CD8-positive, alpha-beta memory T cell (primary cell): ENCODE measurements at regions not wholly inside any gene's neighbourhood (a gene's known extent, or its start where the extent isn't known, plus 50 kb on each side); places are given as distances from the start of the nearest gene placed in this dataset.

Experiments used
- CTCF ChIA-PET: fragments of 350-600 bp; sonication (Branson Sonifier 250); formaldehyde crosslinking; loops from one replicate; lab custom pipeline; 2021; ENCODE audit warnings: antibody characterized with exemption; lab: Charles Lee
- POLR2A ChIA-PET: fragments of 350-600 bp; sonication (Branson Sonifier 250); formaldehyde crosslinking; loops from one replicate; lab custom pipeline; 2021; ENCODE audit warnings: antibody characterized with exemption; lab: Charles Lee
- DNase-seq, 5 donors: peaks; one replicate each; pipeline versions ENCODE4 v3.0.0 to v3.0.0-alpha.2; 2020 to 2022; ENCODE audit warnings: mixed read lengths in 1 of 5
- H3K27ac ChIP-seq: one replicate; pipeline ENCODE4 v1.7.0; 2013; ENCODE audit warnings: low read depth, mild to moderate bottlenecking, low read length, moderate library complexity
- H3K27me3 ChIP-seq: 2 replicates; pipeline ENCODE4 v1.7.0; 2013; ENCODE audit warnings: low read length, mild to moderate bottlenecking; ENCODE audit not compliant: insufficient read depth, poor library complexity, severe bottlenecking
- H3K36me3 ChIP-seq: 2 replicates; pipeline ENCODE4 v1.7.0; 2013; ENCODE audit warnings: mild to moderate bottlenecking, low read length, moderate library complexity; ENCODE audit not compliant: insufficient read depth
- H3K4me1 ChIP-seq: 2 replicates; pipeline ENCODE4 v1.7.0; 2013; ENCODE audit warnings: mild to moderate bottlenecking, low read length, moderate library complexity; ENCODE audit not compliant: insufficient read depth
- H3K4me3 ChIP-seq: 2 replicates; pipeline ENCODE4 v1.7.0; 2013; ENCODE audit warnings: mild to moderate bottlenecking, low read length
- H3K9me3 ChIP-seq: 2 replicates; pipeline ENCODE4 v1.7.0; 2013; ENCODE audit warnings: mild to moderate bottlenecking, low read length
- H3K27ac Mint-ChIP-seq, 8 donors: one replicate each; pipeline ENCODE4 v1.8.0; 2020 to 2021; ENCODE audit warnings: mixed read lengths in 8 of 8, mild to moderate bottlenecking in 6 of 8, inconsistent platforms in 3 of 8, moderate library complexity in 3 of 8
- H3K27me3 Mint-ChIP-seq, 2 donors: one replicate each; pipeline ENCODE4 v1.8.0; 2020 to 2021; ENCODE audit warnings: mixed read lengths in 2 of 2, mild to moderate bottlenecking in 1 of 2, moderate library complexity in 1 of 2
- H3K36me3 Mint-ChIP-seq, 3 donors: one replicate each; pipeline ENCODE4 v1.8.0; 2020 to 2021; ENCODE audit warnings: mixed read lengths in 3 of 3, inconsistent platforms in 1 of 3, mild to moderate bottlenecking in 1 of 3
- H3K4me1 Mint-ChIP-seq, 3 donors: one replicate each; pipeline ENCODE4 v1.8.0; 2020 to 2021; ENCODE audit warnings: mixed read lengths in 3 of 3, inconsistent platforms in 1 of 3, mild to moderate bottlenecking in 1 of 3
- H3K4me3 Mint-ChIP-seq, 7 donors: one replicate each; pipeline ENCODE4 v1.8.0; 2020 to 2021; ENCODE audit warnings: mixed read lengths in 7 of 7, mild to moderate bottlenecking in 6 of 7, moderate library complexity in 4 of 7, inconsistent platforms in 2 of 7
- H3K9me3 Mint-ChIP-seq, 5 donors: one replicate each; pipeline ENCODE4 v1.8.0; 2020 to 2022; ENCODE audit warnings: mixed read lengths in 5 of 5, mild to moderate bottlenecking in 3 of 5, moderate library complexity in 2 of 5, inconsistent platforms in 1 of 5

DNA sequence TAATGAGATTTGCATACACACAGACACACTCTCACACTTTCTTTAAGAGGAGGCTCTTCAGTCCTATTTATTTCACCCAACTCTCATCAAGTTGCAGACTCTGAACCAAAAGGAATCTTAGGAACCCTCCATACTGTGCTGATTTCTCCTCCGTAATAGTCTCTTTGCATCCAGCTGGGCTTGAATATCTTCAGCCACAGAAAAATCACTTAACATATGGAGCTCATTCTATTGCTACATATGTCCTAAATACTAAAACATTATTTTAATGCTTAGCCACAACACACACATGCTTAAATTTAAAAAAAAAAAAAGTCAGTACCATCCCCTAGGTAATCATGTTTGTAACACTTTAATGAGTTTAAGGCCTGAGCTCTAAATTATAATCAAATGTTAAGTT lies 287.5 kb upstream of the CNTN6 start:
- CTCF ChIA-PET, result no interaction called here
- no peak overlapping the region for H3K4me3 Mint-ChIP-seq

DNA sequence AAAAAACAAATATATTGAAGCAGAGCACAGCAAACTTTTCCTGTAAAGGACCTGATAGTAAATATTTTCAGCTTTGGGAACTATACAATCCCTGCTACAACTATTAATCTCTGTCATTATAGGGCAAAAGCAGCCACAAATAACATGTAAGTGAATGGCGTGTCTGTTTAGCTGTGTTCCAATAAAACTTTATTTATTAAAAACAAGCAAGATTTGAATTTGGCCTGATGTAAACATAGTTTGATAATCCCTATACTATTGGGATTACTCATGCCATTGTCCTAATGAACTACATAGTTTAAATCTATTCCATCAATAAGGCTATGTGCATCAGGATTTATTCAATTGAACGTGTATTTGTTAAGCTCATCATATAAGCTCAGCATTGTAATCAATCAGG lies 286.8 kb upstream of the CNTN6 start:
- Histone ChIP-seq H3K27me3 (no peaks in the 10 kb centered on the region), H3K4me3 (no peak overlapping the region), H3K27ac (no peak overlapping the region), H3K9me3 (no peaks in the 10 kb centered on the region), H3K36me3 (no peaks in the 10 kb centered on the region), H3K4me1 (no peaks in the 10 kb centered on the region)
- Mint-ChIP-seq H3K36me3 (no peaks in the 10 kb centered on the region), H3K27ac (no peak overlapping the region), H3K27me3 (no peaks in the 10 kb centered on the region), H3K9me3 (peaks cover 2 to 10% (median 8%) of the 10 kb centered on the region in 5 donors), H3K4me3 (no peak overlapping the region), H3K4me1 (no peaks in the 10 kb centered on the region)
- no peak for DNase-seq
- POLR2A ChIA-PET, result no interaction called here
- CTCF ChIA-PET, result no interaction called here

More for the DNA sequence above, 287.5 kb upstream of the CNTN6 start:
- Histone ChIP-seq H3K4me3 (no peak overlapping the region), H3K27me3 (no peaks in the 10 kb centered on the region), H3K9me3 (no peaks in the 10 kb centered on the region), H3K4me1 (no peaks in the 10 kb centered on the region), H3K27ac (no peak overlapping the region), H3K36me3 (no peaks in the 10 kb centered on the region)
- POLR2A ChIA-PET, result no interaction called here
- no peaks in the 10 kb centered on the region for H3K4me1 Mint-ChIP-seq
- no peaks in the 10 kb centered on the region for H3K27me3 Mint-ChIP-seq
- H3K27ac Mint-ChIP-seq, result no peak overlapping the region
- no peaks in the 10 kb centered on the region for H3K36me3 Mint-ChIP-seq
- H3K9me3 Mint-ChIP-seq, result peaks cover 2 to 10% (median 8%) of the 10 kb centered on the region in 5 donors
- DNase-seq, result no peak

DNA sequence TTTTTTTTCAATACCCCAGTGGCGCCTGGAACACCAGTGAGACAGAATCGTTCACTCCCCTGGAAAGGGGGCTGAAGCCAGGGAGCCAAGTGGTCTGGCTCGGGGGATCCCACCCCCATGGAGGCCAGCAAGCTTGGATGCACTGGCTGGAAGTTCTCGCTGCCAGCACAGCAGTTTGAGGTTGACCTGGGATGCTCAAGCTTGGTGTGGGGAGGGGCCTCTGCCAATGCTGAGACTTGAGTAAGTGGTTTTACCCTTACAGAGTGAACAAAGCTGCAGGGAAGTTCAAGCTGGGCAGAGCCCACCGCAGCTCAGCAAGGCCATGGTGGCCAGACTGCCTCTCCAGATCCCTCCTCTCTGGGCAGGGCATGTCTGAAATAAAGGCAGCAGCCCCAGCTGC lies 276.2 kb upstream of the CNTN6 start:
- Mint-ChIP-seq H3K9me3 (peaks cover 0 to 20% (median 6%) of the 10 kb centered on the region in 5 donors), H3K27ac (no peak overlapping the region), H3K27me3 (no peaks in the 10 kb centered on the region)

DNA sequence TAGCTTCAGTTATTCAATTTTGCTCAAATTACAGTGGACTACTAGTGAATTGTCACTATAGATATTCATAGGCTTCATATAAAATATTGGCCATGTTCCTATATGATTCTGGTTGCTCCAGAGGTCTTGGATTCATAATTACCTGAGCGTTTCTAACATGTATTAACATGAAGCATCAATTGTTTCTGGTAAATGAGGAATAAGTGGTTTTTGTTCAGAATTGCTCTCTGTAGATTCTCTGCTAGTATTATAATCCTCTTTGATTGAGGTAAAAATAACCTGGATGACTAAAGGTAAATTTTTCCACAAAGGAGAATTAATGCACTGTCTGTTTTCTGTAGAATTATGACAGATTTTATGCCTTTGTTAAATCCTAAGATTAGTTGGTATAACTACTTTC lies 258.1 kb upstream of the CNTN6 start:
- peaks cover under 1 to 16% (median 7%) of the 10 kb centered on the region in 5 donors for H3K9me3 Mint-ChIP-seq
- Histone ChIP-seq H3K4me3 (no peak overlapping the region), H3K27ac (no peak overlapping the region), H3K9me3 (no peaks in the 10 kb centered on the region), H3K4me1 (no peaks in the 10 kb centered on the region), H3K36me3 (no peaks in the 10 kb centered on the region), H3K27me3 (no peaks in the 10 kb centered on the region)
- no peaks in the 10 kb centered on the region for H3K27me3 Mint-ChIP-seq
- POLR2A ChIA-PET, result no interaction called here
- H3K4me3 Mint-ChIP-seq, result no peak overlapping the region
- H3K4me1 Mint-ChIP-seq, result no peaks in the 10 kb centered on the region
- no peaks in the 10 kb centered on the region for H3K36me3 Mint-ChIP-seq
- CTCF ChIA-PET, result no interaction called here
- H3K27ac Mint-ChIP-seq, result no peak overlapping the region
- no peak for DNase-seq

More for the DNA sequence above, 276.2 kb upstream of the CNTN6 start:
- POLR2A ChIA-PET, result no interaction called here
- no peaks in the 10 kb centered on the region for H3K4me1 ChIP-seq
- no peaks in the 10 kb centered on the region for H3K9me3 ChIP-seq
- no peaks in the 10 kb centered on the region for H3K4me1 Mint-ChIP-seq
- no peaks in the 10 kb centered on the region for H3K27me3 ChIP-seq
- H3K4me3 Mint-ChIP-seq, result no peak overlapping the region
- DNase-seq, result no peak
- no peak overlapping the region for H3K27ac ChIP-seq
- CTCF ChIA-PET, result no interaction called here
- H3K36me3 ChIP-seq, result no peaks in the 10 kb centered on the region
- no peak overlapping the region for H3K4me3 ChIP-seq
- no peaks in the 10 kb centered on the region for H3K36me3 Mint-ChIP-seq

DNA sequence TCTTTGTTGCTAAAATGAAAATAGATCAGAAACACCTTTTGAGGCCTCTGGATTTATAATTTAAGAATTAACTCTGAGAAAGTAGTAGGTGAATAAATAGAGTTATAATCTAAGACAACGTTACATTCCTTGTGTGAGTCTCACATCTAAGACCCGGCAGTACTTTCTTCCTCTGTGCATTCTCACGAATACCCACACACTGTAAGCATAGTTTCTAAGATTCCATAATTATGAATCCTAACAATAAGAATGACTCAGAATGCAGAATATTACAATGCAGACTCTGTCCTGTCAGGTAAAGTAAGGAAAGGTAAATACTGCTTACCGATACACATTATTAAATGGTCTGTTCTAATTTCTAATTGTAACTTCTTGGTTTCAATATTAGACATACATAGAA lies 257.7 kb upstream of the CNTN6 start:
- Histone ChIP-seq H3K4me1 (no peaks in the 10 kb centered on the region), H3K4me3 (no peak overlapping the region), H3K9me3 (no peaks in the 10 kb centered on the region), H3K27me3 (no peaks in the 10 kb centered on the region), H3K27ac (no peak overlapping the region), H3K36me3 (no peaks in the 10 kb centered on the region)
- no peaks in the 10 kb centered on the region for H3K4me1 Mint-ChIP-seq
- ChIA-PET POLR2A (no interaction called here), CTCF (no interaction called here)
- no peak overlapping the region for H3K4me3 Mint-ChIP-seq
- H3K36me3 Mint-ChIP-seq, result no peaks in the 10 kb centered on the region
- no peaks in the 10 kb centered on the region for H3K27me3 Mint-ChIP-seq
- H3K9me3 Mint-ChIP-seq, result peaks cover 0 to 16% (median 8%) of the 10 kb centered on the region in 5 donors
- DNase-seq, result no peak
- no peak overlapping the region for H3K27ac Mint-ChIP-seq

DNA sequence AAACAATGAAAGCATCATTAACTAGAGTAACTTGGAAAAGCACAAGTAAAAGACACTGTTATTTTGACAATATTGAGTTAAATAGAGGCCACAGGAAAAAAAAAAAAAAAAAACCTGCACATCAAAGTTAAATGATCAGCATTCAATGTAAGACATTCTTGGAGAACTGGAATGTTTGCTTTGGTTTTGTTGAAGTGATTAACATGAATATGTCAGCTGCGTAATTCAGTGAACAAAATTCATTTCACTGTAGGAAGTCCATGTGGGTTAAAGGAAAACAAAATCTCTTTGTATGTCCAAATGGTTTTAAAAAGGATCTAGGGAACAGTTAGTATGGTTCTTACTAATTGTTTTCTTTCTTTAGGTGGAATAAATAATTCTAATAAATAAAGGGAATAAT lies 252.8 kb upstream of the CNTN6 start:
- no peaks in the 10 kb centered on the region for H3K27me3 ChIP-seq
- Mint-ChIP-seq H3K4me3 (no peak overlapping the region), H3K36me3 (no peaks in the 10 kb centered on the region), H3K4me1 (no peaks in the 10 kb centered on the region), H3K27me3 (no peaks in the 10 kb centered on the region), H3K27ac (no peak overlapping the region), H3K9me3 (peaks cover 0 to 18% (median 1%) of the 10 kb centered on the region in 5 donors)
- no peak overlapping the region for H3K4me3 ChIP-seq
- POLR2A ChIA-PET, result no interaction called here
- H3K9me3 ChIP-seq, result no peaks in the 10 kb centered on the region
- DNase-seq, result no peak
- H3K4me1 ChIP-seq, result no peaks in the 10 kb centered on the region
- H3K27ac ChIP-seq, result no peak overlapping the region
- CTCF ChIA-PET, result no interaction called here
- no peaks in the 10 kb centered on the region for H3K36me3 ChIP-seq

DNA sequence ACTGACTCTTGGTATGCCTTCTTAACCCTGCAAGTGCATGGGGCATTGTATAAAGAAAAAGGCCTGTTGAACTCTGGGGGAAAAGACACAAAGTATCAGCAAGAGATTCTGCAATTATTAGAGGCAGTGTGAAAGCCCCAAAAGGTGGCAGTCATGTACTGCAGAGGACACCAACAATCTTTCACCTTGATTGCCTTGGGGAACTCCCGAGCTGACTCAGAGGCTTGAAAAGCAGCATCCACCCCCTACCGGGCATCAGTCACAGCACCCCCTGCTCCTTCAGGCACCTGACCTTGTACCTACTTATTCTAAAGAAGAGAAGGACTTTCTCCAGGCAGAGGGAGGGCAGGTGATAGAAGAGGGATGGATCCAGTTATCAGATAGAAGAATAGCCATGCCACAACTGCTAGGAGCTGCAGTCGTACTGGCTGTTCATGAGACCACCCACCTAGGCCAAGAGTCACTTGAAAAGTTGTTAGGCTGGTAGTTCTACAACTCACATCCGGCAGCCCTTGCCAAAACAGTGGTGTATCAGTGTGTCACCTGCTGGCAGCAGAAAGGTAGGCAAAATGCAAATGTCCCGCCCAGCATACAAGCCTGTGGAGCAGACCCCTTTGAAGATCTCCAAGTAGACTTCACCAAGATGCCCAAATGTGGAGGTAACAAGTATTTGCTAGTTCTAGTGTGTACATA lies 241.6 kb upstream of the CNTN6 start:
- H3K36me3 ChIP-seq, result no peaks in the 10 kb centered on the region
- H3K4me3 ChIP-seq, result no peak overlapping the region
- H3K36me3 Mint-ChIP-seq, result no peaks in the 10 kb centered on the region
- H3K9me3 Mint-ChIP-seq, result peaks cover 6 to 21% (median 11%) of the 10 kb centered on the region in 5 donors
- no peak for DNase-seq
- no peak overlapping the region for H3K4me3 Mint-ChIP-seq
- H3K27me3 ChIP-seq, result no peaks in the 10 kb centered on the region
- peaks cover 0 to 2% of the 10 kb centered on the region in 2 donors for H3K27me3 Mint-ChIP-seq
- POLR2A ChIA-PET, result no interaction called here
- no peaks in the 10 kb centered on the region for H3K4me1 ChIP-seq
- no peaks in the 10 kb centered on the region for H3K9me3 ChIP-seq
- no peak overlapping the region for H3K27ac ChIP-seq
- CTCF ChIA-PET, result no interaction called here
- H3K27ac Mint-ChIP-seq, result no peak overlapping the region
- no peaks in the 10 kb centered on the region for H3K4me1 Mint-ChIP-seq

DNA sequence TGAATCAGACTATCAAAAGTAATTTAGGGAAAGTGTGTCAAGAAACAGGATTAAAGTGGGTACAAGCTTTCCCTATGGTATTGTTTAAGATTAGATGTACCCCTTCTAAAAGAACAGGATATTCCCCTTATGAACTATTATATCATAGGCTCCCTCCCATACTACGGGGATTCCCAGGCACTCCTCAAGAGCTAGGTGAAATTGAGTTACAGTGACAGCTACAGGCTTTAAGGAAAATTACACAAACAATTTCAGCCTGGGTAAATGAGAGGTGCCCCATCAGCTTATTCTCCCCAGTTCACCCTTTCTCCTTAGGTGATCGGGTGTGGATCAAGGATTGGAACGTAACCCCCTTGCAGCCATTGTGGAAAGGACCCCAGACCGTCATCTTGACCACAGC lies 240.8 kb upstream of the CNTN6 start:
- no peak overlapping the region for H3K4me3 ChIP-seq
- POLR2A ChIA-PET, result no interaction called here
- peaks cover 0 to 2% of the 10 kb centered on the region in 2 donors for H3K27me3 Mint-ChIP-seq
- no peak overlapping the region for H3K4me3 Mint-ChIP-seq
- H3K9me3 Mint-ChIP-seq, result peaks cover 4 to 23% (median 11%) of the 10 kb centered on the region in 5 donors
- no peaks in the 10 kb centered on the region for H3K9me3 ChIP-seq
- no peaks in the 10 kb centered on the region for H3K36me3 ChIP-seq
- no peak for DNase-seq
- H3K36me3 Mint-ChIP-seq, result no peaks in the 10 kb centered on the region
- H3K4me1 ChIP-seq, result no peaks in the 10 kb centered on the region
- CTCF ChIA-PET, result no interaction called here
- no peak overlapping the region for H3K27ac ChIP-seq
- no peak overlapping the region for H3K27ac Mint-ChIP-seq
- no peaks in the 10 kb centered on the region for H3K27me3 ChIP-seq
- H3K4me1 Mint-ChIP-seq, result no peaks in the 10 kb centered on the region
